ENCODE measurements at regions not wholly inside any gene's neighbourhood (a gene's known extent, or its start where the extent isn't known, plus 50 kb on each side); places are given as distances from the start of the nearest gene placed in this dataset.

DNA sequence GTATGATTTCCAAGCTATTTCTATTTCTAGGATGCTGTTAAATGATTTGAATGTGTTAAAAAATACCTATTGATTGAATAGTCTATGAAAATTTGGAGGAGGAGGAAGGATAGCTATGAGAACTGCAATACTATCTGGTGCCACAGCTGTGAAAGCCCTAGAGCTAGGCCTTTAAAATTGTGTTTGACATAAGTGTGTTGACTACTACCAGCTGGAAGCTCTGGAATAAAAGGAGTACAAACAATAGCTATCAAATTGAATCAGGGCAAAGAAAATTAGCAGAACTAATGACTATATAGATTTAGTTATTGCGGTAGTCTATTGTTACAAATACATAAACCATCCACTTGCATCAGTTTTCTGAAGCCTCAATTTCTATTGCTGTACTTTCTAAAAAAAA is 124.8 kb upstream of the CNTN5 start:
- H3K27ac ChIP-seq = no peak overlapping the region
- no peak overlapping the region for H3K4me3 ChIP-seq
- peaks cover 0 to 12% of the 10 kb centered on the region in 2 donors for H3K9me3 ChIP-seq
- DNase-seq (ENCODE audit: low spot score in 2 of 2) = no peak
- H3K36me3 ChIP-seq = no peaks in the 10 kb centered on the region
- no peaks in the 10 kb centered on the region for H3K4me1 ChIP-seq
- TF ChIP-seq, protein P1, sequence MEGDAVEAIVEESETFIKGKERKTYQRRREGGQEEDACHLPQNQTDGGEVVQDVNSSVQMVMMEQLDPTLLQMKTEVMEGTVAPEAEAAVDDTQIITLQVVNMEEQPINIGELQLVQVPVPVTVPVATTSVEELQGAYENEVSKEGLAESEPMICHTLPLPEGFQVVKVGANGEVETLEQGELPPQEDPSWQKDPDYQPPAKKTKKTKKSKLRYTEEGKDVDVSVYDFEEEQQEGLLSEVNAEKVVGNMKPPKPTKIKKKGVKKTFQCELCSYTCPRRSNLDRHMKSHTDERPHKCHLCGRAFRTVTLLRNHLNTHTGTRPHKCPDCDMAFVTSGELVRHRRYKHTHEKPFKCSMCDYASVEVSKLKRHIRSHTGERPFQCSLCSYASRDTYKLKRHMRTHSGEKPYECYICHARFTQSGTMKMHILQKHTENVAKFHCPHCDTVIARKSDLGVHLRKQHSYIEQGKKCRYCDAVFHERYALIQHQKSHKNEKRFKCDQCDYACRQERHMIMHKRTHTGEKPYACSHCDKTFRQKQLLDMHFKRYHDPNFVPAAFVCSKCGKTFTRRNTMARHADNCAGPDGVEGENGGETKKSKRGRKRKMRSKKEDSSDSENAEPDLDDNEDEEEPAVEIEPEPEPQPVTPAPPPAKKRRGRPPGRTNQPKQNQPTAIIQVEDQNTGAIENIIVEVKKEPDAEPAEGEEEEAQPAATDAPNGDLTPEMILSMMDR (IDR thresholded peaks at IDR 0.05) = no peak
- TF ChIP-seq POLR2AphosphoS5 (IDR thresholded peaks at IDR 0.05) = no peak
- TF ChIP-seq POLR2A (IDR thresholded peaks at IDR 0.05) = no peak
- H3K27me3 ChIP-seq = no peaks in the 10 kb centered on the region
- intact Hi-C loops (cut with DNase I; ENCODE audit: low total_unique reads) = no loop called here

DNA sequence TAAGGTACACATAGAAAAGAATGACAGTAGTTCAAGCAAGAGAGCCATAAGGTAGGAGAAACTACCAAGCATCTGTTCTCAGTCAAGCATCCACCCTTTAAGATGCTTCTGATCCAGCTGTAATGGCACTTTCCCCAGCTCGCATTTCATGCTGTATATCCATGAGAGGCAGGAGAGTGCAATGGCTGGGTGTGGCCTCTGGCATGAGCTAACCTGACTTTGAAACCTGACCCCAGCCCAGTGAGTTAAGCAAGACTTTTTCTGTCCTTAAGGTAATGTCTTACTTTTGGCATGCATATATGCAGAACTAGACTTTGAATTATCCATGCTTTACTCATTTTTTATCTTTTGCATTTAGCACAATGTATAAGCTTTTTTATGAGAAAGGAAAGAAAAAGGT is 79.8 kb upstream of the CNTN5 start:
- Histone ChIP-seq H3K4me3 (no peak overlapping the region), H3K4me1 (no peaks in the 10 kb centered on the region), H3K27ac (no peak overlapping the region), H3K9me3 (no peaks in the 10 kb centered on the region), H3K27me3 (no peaks in the 10 kb centered on the region), H3K36me3 (no peaks in the 10 kb centered on the region)
- DNase-seq (ENCODE audit: low spot score in 2 of 2) = no peak
- intact Hi-C loops (cut with DNase I; ENCODE audit: low total_unique reads) = no loop called here
- no peak for TF ChIP-seq POLR2A (IDR thresholded peaks at IDR 0.05)
- TF ChIP-seq, protein P1 (IDR thresholded peaks at IDR 0.05) = no peak
- TF ChIP-seq POLR2AphosphoS5 (IDR thresholded peaks at IDR 0.05) = no peak

GRCh38 chr11:98944461-98944860 is 76.3 kb upstream of the CNTN5 start:
- H3K27me3 ChIP-seq = no peaks in the 10 kb centered on the region
- H3K4me3 ChIP-seq = no peak overlapping the region
- DNase-seq (ENCODE audit: low spot score in 2 of 2) = no peak
- no peaks in the 10 kb centered on the region for H3K9me3 ChIP-seq
- intact Hi-C loops (cut with DNase I; ENCODE audit: low total_unique reads) = no loop called here
- H3K27ac ChIP-seq = no peak overlapping the region
- H3K4me1 ChIP-seq = no peaks in the 10 kb centered on the region
- TF ChIP-seq, protein P1 (IDR thresholded peaks at IDR 0.05) = no peak
- no peak for TF ChIP-seq POLR2AphosphoS5 (IDR thresholded peaks at IDR 0.05)
- TF ChIP-seq POLR2A (IDR thresholded peaks at IDR 0.05) = no peak
- H3K36me3 ChIP-seq = no peaks in the 10 kb centered on the region

DNA sequence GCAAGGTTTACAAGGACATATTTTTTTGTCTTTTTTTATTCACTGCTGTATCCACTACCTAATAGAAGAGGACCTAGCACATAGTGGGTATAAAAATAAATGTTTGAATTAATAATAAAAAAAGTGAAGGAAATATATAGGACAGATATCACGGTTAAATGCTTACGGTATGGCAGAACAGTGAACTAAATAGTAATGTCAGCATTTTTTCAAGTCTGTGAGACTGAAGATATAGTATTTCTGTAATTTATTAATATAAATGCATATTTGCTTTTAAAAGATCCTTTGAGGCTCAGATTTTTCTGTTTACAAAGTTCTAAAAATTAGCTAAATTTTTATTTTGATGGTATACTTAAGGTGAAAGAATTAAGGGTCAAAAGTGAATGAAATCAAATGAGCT is 68.6 kb upstream of the CNTN5 start:
- H3K9me3 ChIP-seq = no peaks in the 10 kb centered on the region
- H3K4me3 ChIP-seq = no peak overlapping the region
- no peak for DNase-seq (ENCODE audit: low spot score in 2 of 2)
- no peaks in the 10 kb centered on the region for H3K4me1 ChIP-seq
- TF ChIP-seq POLR2A (IDR thresholded peaks at IDR 0.05) = no peak
- no peak for TF ChIP-seq POLR2AphosphoS5 (IDR thresholded peaks at IDR 0.05)
- TF ChIP-seq, protein P1 (IDR thresholded peaks at IDR 0.05) = no peak
- intact Hi-C loops (cut with DNase I; ENCODE audit: low total_unique reads) = no loop called here
- no peak overlapping the region for H3K27ac ChIP-seq
- no peaks in the 10 kb centered on the region for H3K36me3 ChIP-seq
- H3K27me3 ChIP-seq = no peaks in the 10 kb centered on the region

- H3K4me3 ChIP-seq = no peak overlapping the region
- no peaks in the 10 kb centered on the region for H3K27me3 ChIP-seq
- DNase-seq (ENCODE audit: low spot score in 2 of 2) = no peak
- no peak overlapping the region for H3K27ac ChIP-seq
- H3K9me3 ChIP-seq = no peaks in the 10 kb centered on the region
- no peaks in the 10 kb centered on the region for H3K36me3 ChIP-seq
- TF ChIP-seq POLR2A (IDR thresholded peaks at IDR 0.05) = no peak
- TF ChIP-seq, protein P1 (IDR thresholded peaks at IDR 0.05) = no peak
- TF ChIP-seq POLR2AphosphoS5 (IDR thresholded peaks at IDR 0.05) = no peak
- intact Hi-C loops (cut with DNase I; ENCODE audit: low total_unique reads) = no loop called here
- H3K4me1 ChIP-seq = no peaks in the 10 kb centered on the region
Measured at GRCh38 chr11:98955551-98955950, 65.2 kb upstream of the CNTN5 start.

Measured in breast epithelium (tissue), 4 donors.